Urinary bladder (tissue), 3 donors: ENCODE measurements at regions not wholly inside any gene's neighbourhood (a gene's known extent, or its start where the extent isn't known, plus 50 kb on each side); places are given as distances from the start of the nearest gene placed in this dataset.
"Not testable (repeated sequence)": the region's sequence is repeated elsewhere in the genome, so short reads cannot be mapped to it uniquely, and the experiment has no call there.

Experiments
- DNase-seq: peaks from one replicate; pipeline ENCODE4 v3.0.0-alpha.2; 2015; ENCODE audit errors: extremely low spot score
- H3K27ac ChIP-seq: one replicate; pipeline ENCODE4 v1.5.1; 2013; ENCODE audit warnings: low read depth, mild to moderate bottlenecking, moderate library complexity
- H3K36me3 ChIP-seq: one replicate; pipeline ENCODE4 v1.6.1; 2013; ENCODE audit warnings: mild to moderate bottlenecking, moderate library complexity; ENCODE audit not compliant: insufficient read depth
- H3K4me1 ChIP-seq: one replicate; pipeline ENCODE4 v1.6.1; 2013; ENCODE audit warnings: mild to moderate bottlenecking, moderate library complexity; ENCODE audit not compliant: insufficient read depth
- H3K4me3 ChIP-seq: one replicate; pipeline ENCODE4 v1.5.1; 2013; ENCODE audit warnings: low read depth, low read length
- WGBS: extraction: QIAGEN DNeasy Blood & Tissue Kit; methylation state at CpG from one replicate; pipeline ENCODE4 v1.1.7; 2013; 5-methylcytosine and 5-hydroxymethylcytosine counted together
- donor health status: healthy with polysubstance abuse.
- donor health status: healthy.

DNA sequence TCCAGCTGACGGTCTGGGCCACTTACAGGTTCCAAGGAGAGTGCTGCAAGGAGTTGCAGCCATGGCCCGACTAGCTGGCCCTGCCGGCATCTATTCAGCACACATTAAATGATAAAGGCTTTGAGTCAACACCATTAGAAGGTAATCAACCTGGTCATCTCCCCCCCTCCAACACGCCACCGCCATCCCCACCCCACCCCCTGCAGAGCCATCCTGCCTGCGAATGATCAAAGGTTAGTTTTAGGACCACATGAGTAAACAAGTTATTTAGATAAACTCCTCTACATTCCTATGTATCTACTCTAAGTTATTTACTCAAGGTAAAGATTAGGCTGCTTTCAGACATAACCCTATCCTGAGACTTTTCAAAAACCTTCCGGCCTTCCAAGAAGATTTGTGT, 349.3 kb upstream of the SLC39A10 start:
- no peaks in the 10 kb centered on the region for H3K36me3 ChIP-seq
- no peaks in the 10 kb centered on the region for H3K4me1 ChIP-seq
- H3K27ac ChIP-seq, result no peak overlapping the region
- WGBS, result 30% methylated on average over 7 of the region's 7 CpGs
- DNase-seq, result no peak
- no peak overlapping the region for H3K4me3 ChIP-seq

DNA sequence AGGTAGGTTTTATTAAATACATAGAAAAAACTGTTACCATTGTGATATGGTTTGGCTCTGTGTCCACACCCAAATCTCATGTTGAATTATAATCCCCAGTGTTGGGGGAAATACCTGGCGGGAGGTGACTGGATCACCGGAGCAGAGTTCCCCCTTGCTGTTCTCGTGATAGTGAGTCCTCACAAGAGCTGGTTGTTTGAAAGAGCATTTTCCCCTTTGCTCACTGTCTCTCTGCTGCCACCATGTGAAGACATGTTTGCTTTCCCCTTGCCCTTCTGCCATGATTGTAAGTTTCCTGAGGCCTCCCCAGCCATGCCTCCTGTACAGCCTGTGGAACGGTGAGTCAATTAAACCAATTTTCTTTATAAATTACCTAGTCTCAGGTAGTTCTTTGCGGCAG, 352.7 kb upstream of the SLC39A10 start:
- DNase-seq, result no peak
- no peak overlapping the region for H3K27ac ChIP-seq

DNA sequence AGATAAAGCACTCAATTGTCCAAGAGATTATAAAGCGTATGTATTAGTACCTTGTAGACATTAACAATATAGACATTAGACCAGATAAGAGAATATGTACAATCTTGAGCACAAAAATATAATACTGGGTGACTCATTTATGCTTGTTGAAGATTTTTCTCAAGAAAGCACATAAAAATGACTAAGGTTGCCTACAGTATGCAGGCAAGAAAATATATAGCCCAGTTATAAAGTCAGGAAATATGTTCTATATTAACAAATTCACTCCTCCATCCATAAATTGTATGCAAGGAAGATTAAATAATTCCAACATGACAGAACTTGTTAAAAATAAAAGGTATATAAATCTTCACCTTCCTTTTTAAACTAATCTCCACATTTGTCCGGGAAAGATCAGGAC, 356.4 kb upstream of the SLC39A10 start:
- H3K36me3 ChIP-seq, result no peaks in the 10 kb centered on the region
- H3K27ac ChIP-seq, result no peak overlapping the region
- H3K4me3 ChIP-seq, result no peak overlapping the region
- no peak for DNase-seq
- WGBS, result 68% methylated on average over 2 of the region's 2 CpGs
- no peaks in the 10 kb centered on the region for H3K4me1 ChIP-seq

More for the DNA sequence above, 352.7 kb upstream of the SLC39A10 start:
- Histone ChIP-seq H3K4me1 (no peaks in the 10 kb centered on the region), H3K36me3 (no peaks in the 10 kb centered on the region), H3K4me3 (no peak overlapping the region)
- 89% methylated on average over 5 of the region's 5 CpGs for WGBS

DNA sequence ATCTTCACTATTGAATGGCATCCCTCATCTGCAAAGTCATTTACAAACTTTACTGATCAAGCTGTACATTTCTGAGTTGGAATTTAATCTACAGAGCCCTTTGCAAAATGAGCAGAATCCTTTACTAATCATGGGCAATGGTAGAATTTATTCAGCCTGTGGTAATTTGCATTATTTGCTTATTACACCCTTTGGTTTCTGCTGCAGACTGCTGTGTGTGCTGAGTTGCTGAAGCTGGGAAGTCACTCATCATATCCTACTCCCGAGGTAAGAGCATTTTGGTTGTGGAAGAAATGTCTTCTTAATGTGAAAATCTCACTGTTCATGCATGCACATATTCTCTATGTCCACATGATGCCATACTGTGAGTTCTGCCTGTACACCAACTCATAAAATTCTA, 357.4 kb upstream of the SLC39A10 start:
- H3K27ac ChIP-seq, result no peak overlapping the region
- no peaks in the 10 kb centered on the region for H3K4me1 ChIP-seq
- H3K36me3 ChIP-seq, result no peaks in the 10 kb centered on the region
- 76% methylated on average over 1 of the region's 1 CpG for WGBS
- no peak for DNase-seq
- H3K4me3 ChIP-seq, result no peak overlapping the region

DNA sequence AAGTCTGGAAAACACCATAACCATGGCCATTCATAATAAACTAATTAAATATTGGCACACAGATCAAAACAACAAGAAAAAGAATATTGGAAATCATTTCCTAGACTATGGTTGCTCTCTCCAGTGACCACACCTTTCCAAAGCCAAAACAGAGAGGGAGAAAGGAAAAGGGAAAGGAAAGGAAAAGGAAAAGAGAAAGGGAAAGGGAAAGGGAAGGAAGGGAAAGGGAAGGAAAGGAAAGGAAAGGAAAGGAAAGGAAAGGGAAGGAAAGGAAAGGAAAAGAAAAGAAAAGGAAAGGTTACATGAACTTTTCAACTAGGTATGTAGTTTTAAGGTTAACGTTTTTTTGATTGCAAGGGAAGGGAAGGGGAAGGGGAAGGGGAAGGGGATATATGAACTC, 360.5 kb upstream of the SLC39A10 start:
- Histone ChIP-seq H3K4me1 (no peaks in the 10 kb centered on the region), H3K4me3 (no peak overlapping the region), H3K36me3 (no peaks in the 10 kb centered on the region), H3K27ac (no peak overlapping the region)
- 78% methylated on average over 1 of the region's 1 CpG for WGBS
- no peak for DNase-seq

DNA sequence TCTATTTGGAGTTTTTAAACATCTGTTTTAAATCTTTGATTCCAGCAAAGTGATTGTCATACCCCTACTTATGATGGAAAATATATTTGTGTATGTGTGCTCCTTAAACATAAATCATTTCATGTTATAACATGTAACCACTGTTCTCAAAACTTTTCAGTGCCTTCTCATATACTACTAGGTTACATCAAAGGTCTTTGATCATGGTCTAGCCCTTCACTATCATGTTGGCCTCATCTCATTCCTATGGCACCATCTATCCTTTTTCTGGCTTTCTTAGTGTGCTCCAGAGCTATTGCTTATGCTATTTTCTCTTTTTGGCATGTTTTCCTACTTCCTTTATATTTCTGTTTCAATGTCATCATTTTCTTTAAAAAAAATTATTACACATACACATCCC, 367.9 kb upstream of the SLC39A10 start:
- Histone ChIP-seq H3K4me3 (no peak overlapping the region), H3K27ac (no peak overlapping the region), H3K36me3 (no peaks in the 10 kb centered on the region), H3K4me1 (no peaks in the 10 kb centered on the region)
- DNase-seq, result no peak

DNA sequence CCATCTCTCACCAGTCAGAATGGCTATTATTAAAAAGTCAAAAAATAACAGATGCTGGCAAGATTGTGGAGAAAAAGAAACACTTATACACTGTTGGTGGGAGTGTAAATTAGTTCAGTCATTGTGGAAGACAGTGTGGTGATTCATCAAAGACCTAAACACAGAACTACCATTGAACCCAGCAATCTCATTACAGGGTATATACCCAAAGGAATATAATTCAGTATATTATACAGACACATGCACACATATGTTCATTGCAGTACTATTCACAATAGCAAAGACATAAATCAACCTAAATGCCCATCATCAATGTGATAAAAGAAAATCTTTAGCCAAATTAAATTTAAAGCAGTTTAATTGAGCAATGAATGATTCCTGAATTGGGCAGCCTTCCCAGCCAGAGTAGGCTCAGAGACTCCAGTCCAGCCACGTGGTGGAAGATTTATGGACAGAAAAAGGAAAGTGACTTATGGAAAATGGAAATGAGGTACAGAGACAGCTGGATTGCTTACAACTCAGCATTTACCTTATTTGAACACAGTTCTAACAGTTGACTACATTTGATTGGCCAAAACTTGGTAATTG, 377.1 kb upstream of the SLC39A10 start:
- H3K36me3 ChIP-seq, result no peaks in the 10 kb centered on the region
- 25% methylated on average over 1 of the region's 1 CpG for WGBS
- H3K4me1 ChIP-seq, result no peaks in the 10 kb centered on the region
- DNase-seq, result no peak
- H3K27ac ChIP-seq, result no peak overlapping the region
- no peak overlapping the region for H3K4me3 ChIP-seq

DNA sequence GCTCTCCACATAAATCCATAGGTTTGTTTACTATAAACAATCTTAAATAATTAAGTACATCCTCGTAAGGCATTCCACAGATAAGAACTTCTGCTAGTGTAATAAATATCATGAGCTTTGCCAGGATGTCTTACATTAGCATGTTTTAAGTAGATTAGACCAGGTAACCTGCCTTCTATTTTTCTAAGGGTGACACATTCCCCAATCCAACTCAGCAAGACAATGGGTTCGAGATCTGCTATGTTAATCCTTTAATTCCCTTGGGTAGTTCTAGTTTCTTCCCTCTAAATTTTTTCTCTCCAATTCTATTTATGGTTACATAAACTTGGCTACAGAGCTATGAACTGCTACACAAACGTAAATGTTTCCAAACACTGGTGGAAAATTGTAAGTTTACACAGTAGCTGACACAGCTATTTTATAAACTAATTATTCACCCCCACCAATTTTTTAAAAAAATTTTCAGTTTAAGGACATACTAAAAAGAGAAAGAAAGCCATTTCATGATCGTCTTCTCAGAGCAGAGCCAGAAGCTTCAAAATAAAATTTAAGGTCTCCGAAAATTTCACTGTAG, 386.5 kb upstream of the SLC39A10 start:
- H3K27ac ChIP-seq, result no peak overlapping the region
- no peak for DNase-seq

DNA sequence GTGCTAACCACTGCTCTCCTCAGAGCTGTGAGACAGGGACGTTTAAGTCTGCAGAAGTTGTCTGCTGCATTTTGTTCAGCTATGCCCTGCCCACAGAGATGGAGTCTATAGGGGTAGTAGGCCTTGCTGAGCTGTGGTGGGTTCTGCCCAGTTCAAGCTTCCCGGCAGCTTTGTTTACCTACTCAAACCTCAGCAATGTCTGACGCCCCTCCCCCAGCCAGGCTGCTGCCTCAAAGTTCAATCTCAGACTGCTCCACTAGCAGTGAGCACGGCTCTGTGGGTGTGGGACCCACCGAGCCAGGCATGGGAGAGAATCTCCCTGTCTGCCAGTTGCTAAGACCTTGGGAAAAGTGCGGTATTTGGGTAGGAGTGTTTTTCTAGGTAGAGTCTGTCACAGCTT, 387.8 kb upstream of the SLC39A10 start:
- 79% methylated on average over 6 of the region's 6 CpGs for WGBS
- no peak for DNase-seq

More for the DNA sequence above, 386.5 kb upstream of the SLC39A10 start:
- no peaks in the 10 kb centered on the region for H3K36me3 ChIP-seq
- no peak overlapping the region for H3K4me3 ChIP-seq
- no peaks in the 10 kb centered on the region for H3K4me1 ChIP-seq
- 36% methylated on average over 5 of the region's 5 CpGs for WGBS

DNA sequence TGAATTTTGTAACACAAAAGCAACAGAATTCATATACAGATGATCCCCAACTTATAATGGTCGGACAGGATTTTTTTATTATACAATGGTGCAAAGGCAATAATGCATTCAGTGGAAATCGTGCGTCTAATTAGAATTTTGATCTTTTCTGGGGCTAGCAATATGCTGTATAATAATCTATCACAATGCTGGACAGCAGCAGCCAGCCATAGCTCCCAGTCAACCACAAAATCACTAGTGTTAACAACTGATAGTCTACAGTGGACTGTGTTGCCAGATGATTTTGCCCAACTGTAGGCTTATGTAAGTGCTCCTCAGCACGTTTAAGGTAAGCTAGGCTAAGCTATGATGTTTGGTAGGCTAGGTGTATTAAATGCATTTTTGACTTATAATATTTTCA, 399.0 kb upstream of the SLC39A10 start:
- no peak for DNase-seq
- H3K36me3 ChIP-seq, result no peaks in the 10 kb centered on the region
- no peak overlapping the region for H3K27ac ChIP-seq
- no peaks in the 10 kb centered on the region for H3K4me1 ChIP-seq
- H3K4me3 ChIP-seq, result no peak overlapping the region
- 85% methylated on average over 4 of the region's 4 CpGs for WGBS

More for the DNA sequence above, 387.8 kb upstream of the SLC39A10 start:
- Histone ChIP-seq H3K4me1 (no peaks in the 10 kb centered on the region), H3K27ac (no peak overlapping the region), H3K36me3 (no peaks in the 10 kb centered on the region), H3K4me3 (no peak overlapping the region)

DNA sequence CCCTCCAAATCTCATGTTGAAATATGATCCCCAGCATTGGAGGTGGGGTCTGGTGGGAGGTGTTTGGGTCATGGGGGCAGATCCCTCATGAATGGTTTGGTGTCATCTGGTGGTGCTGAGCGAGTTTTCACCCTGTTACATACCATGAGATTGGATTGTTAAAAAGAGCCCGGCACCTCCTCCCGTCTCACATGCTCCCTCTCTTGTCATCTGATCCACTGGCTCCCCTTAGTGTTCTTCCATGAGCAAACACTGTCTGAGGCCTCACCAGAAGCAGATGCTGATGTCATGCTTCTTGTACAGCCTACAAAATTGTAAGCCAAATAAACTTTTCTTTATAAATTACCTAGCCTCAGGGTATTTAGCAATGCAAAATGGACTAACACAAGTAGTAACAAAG, 405.0 kb upstream of the SLC39A10 start:
- no peak for DNase-seq
- WGBS, result 80% methylated on average over 3 of the region's 3 CpGs
- Histone ChIP-seq H3K36me3 (no peaks in the 10 kb centered on the region), H3K27ac (no peak overlapping the region), H3K4me1 (no peaks in the 10 kb centered on the region), H3K4me3 (no peak overlapping the region)

DNA sequence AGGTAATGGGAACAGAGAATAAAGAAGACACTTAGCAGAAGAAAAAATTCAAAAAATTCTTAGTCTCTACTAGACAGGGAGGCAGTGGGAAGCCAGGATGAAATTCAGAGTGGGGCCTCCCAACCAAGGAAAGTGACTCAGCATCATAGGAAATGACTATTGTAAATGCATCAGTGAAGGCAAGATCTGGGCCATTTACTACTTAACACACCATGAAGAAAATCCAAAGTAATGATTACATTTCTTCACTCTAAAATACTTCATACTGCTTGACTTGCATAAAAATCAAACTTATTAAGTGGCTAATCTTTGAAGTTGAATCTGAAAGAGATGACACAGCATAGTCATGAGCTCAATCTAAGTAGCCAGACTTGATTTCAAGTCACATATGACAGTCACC, 405.8 kb upstream of the SLC39A10 start:
- DNase-seq, result no peak
- Histone ChIP-seq H3K36me3 (no peaks in the 10 kb centered on the region), H3K27ac (no peak overlapping the region), H3K4me3 (no peak overlapping the region), H3K4me1 (no peaks in the 10 kb centered on the region)

DNA sequence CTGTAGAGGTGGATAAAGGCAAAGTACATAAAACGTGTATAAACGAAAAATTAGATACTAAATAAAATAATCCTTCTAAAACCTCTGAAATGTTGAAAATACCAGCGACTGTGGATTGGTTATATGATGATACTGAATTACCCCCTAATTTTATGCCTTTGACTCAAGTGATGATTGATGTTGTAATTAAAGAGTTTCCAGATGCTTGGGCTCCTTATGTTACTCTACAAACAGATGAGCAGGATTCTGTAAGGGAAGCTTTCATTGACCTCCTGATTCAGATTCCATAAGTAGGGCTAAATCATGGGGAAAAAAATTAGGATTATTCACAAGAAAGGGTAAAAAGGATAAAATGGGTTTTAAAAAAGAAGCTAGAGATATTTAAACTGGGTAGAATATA, 418.2 kb upstream of the SLC39A10 start:
- H3K36me3 ChIP-seq, result no peaks in the 10 kb centered on the region
- WGBS, result 46% methylated on average over 3 of the region's 3 CpGs
- H3K4me1 ChIP-seq, result no peaks in the 10 kb centered on the region
- H3K4me3 ChIP-seq, result no peak overlapping the region
- no peak for DNase-seq
- H3K27ac ChIP-seq, result no peak overlapping the region

DNA sequence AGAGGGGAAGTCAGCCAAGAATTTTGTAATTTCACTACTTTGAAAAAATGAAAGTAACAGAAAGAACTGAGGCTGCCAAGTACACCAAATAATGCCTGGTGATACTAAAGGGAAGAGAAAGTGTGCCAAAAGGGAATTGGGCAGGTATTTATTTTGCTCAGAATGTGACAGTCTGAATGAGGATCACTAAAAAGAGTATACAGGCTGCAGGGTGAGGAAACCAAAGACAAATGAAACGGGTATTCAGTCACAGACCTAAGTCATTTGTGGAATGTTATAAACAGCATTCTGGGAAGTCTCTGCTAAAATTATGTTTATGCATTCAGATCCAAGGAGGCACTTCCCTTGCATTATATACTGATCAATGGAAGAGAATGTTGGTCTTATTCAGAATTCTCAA, 418.6 kb upstream of the SLC39A10 start:
- WGBS, result 16% methylated on average over 1 of the region's 1 CpG
- Histone ChIP-seq H3K36me3 (no peaks in the 10 kb centered on the region), H3K27ac (no peak overlapping the region), H3K4me1 (no peaks in the 10 kb centered on the region), H3K4me3 (no peak overlapping the region)
- DNase-seq, result no peak

DNA sequence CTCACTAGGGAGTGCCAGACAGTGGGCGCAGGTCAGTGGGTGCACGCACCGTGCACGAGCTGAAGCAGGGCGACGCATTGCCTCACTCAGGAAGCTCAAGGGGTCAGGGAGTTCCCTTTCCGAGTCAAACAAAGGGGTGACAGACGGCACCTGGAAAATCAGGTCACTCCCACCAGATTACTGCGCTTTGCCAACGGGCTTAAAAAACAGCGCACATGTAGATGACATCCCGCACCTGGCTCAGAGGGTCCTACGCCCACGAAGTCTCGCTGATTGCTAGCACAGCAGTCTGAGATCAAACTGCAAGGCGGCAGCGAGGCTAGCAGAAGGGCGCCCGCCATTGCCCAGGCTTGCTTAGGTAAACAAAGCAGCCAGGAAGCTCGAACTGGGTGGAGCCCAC, 428.5 kb upstream of the SLC39A10 start:
- H3K4me3 ChIP-seq, DNase-seq, H3K36me3 ChIP-seq, H3K4me1 ChIP-seq, H3K27ac ChIP-seq: not testable (repeated sequence)
- 92% methylated on average over 20 of the region's 20 CpGs for WGBS
